ENCODE measurements at regions not wholly inside any gene's neighbourhood (a gene's known extent, or its start where the extent isn't known, plus 50 kb on each side); places are given as distances from the start of the nearest gene placed in this dataset.

DNA sequence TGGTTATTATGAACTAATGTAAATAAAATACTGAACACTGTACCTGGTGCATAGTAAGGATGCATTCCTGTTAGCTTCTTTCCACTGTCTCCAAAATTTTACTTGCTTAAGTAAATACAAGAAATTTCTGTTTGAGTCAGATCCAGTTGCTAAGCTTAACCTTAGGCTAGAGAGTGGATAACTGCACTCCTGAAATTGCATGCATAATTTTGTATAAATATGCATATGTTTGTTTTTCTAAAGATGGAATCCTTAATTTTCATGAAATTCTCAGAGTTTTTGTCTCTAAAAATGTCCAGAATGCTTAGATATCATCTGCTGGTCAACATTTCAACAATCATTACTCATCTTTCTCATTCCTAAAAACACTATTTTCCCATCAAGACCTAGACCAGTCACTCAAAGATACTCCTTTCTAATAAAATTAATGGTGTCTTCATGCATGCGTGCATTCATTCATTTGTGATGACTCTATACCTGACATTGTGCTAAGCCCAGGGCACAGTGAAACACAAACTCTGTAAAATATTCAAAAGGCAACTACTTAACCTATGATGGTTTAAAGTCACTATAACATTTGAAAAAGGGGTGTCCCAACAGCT, 284.8 kb downstream of the SEC61B start:
- ChIA-PET POLR2A (no interaction called here), CTCF (interaction anchor here (1.0 kb wide), 1 partner anchor 32 kb away, joined by 3 read pairs; no protein-coding TSS in a partner anchor)
- Histone ChIP-seq H3K27me3 (ENCODE audit: insufficient read depth) (no peaks in the 10 kb centered on the region), H3K36me3 (replicated peaks in 1 of 2; ENCODE audit: control insufficient read depth in 1 of 2, insufficient read depth in 2 of 2, low read length in 1 of 2) (no peaks in the 10 kb centered on the region), H3K4me2 (no peak overlapping the region), H3K9me3 (no peaks in the 10 kb centered on the region), H3K9ac (no peak overlapping the region), H3K27ac (ENCODE audit: low read depth in 2 of 2, low read length in 1 of 2) (no peak overlapping the region), H3K9me2 (no peaks in the 10 kb centered on the region), H3K4me1 (ENCODE audit: control insufficient read depth in 1 of 2, insufficient read depth in 2 of 2, low read depth in 1 of 2, low read length in 1 of 2) (peaks cover 0 to 17% of the 10 kb centered on the region in 2 experiments; a peak in 2 of 4 replicates), H3K79me2 (ENCODE audit: insufficient read depth) (no peaks in the 10 kb centered on the region), H3K4me3 (ENCODE audit: low read depth in 2 of 2, low read length in 1 of 2) (no peak overlapping the region), H2AFZ (ENCODE audit: low read depth) (no peak overlapping the region), H3F3A (replicated peaks; ENCODE audit: insufficient read depth) (no peaks in the 10 kb centered on the region), H4K20me1 (ENCODE audit: insufficient read depth) (no peaks in the 10 kb centered on the region)
- TF ChIP-seq FOXM1 (IDR thresholded peaks at IDR 0.05; ENCODE audit: low read depth): no peak
- TF ChIP-seq, protein P1, sequence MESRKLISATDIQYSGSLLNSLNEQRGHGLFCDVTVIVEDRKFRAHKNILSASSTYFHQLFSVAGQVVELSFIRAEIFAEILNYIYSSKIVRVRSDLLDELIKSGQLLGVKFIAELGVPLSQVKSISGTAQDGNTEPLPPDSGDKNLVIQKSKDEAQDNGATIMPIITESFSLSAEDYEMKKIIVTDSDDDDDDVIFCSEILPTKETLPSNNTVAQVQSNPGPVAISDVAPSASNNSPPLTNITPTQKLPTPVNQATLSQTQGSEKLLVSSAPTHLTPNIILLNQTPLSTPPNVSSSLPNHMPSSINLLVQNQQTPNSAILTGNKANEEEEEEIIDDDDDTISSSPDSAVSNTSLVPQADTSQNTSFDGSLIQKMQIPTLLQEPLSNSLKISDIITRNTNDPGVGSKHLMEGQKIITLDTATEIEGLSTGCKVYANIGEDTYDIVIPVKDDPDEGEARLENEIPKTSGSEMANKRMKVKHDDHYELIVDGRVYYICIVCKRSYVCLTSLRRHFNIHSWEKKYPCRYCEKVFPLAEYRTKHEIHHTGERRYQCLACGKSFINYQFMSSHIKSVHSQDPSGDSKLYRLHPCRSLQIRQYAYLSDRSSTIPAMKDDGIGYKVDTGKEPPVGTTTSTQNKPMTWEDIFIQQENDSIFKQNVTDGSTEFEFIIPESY (IDR thresholded peaks at IDR 0.05; ENCODE audit: borderline replicate concordance, low read depth): no peak
- TF ChIP-seq, protein P2, sequence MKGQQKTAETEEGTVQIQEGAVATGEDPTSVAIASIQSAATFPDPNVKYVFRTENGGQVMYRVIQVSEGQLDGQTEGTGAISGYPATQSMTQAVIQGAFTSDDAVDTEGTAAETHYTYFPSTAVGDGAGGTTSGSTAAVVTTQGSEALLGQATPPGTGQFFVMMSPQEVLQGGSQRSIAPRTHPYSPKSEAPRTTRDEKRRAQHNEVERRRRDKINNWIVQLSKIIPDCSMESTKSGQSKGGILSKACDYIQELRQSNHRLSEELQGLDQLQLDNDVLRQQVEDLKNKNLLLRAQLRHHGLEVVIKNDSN (IDR thresholded peaks at IDR 0.05; ENCODE audit: borderline replicate concordance, low read depth): no peak
- TF ChIP-seq, protein P3, sequence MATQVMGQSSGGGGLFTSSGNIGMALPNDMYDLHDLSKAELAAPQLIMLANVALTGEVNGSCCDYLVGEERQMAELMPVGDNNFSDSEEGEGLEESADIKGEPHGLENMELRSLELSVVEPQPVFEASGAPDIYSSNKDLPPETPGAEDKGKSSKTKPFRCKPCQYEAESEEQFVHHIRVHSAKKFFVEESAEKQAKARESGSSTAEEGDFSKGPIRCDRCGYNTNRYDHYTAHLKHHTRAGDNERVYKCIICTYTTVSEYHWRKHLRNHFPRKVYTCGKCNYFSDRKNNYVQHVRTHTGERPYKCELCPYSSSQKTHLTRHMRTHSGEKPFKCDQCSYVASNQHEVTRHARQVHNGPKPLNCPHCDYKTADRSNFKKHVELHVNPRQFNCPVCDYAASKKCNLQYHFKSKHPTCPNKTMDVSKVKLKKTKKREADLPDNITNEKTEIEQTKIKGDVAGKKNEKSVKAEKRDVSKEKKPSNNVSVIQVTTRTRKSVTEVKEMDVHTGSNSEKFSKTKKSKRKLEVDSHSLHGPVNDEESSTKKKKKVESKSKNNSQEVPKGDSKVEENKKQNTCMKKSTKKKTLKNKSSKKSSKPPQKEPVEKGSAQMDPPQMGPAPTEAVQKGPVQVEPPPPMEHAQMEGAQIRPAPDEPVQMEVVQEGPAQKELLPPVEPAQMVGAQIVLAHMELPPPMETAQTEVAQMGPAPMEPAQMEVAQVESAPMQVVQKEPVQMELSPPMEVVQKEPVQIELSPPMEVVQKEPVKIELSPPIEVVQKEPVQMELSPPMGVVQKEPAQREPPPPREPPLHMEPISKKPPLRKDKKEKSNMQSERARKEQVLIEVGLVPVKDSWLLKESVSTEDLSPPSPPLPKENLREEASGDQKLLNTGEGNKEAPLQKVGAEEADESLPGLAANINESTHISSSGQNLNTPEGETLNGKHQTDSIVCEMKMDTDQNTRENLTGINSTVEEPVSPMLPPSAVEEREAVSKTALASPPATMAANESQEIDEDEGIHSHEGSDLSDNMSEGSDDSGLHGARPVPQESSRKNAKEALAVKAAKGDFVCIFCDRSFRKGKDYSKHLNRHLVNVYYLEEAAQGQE (IDR thresholded peaks at IDR 0.05; ENCODE audit: low read depth, low read length): no peak
- TF ChIP-seq, protein P4, sequence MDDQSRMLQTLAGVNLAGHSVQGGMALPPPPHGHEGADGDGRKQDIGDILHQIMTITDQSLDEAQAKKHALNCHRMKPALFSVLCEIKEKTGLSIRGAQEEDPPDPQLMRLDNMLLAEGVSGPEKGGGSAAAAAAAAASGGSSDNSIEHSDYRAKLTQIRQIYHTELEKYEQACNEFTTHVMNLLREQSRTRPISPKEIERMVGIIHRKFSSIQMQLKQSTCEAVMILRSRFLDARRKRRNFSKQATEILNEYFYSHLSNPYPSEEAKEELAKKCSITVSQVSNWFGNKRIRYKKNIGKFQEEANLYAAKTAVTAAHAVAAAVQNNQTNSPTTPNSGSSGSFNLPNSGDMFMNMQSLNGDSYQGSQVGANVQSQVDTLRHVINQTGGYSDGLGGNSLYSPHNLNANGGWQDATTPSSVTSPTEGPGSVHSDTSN (IDR thresholded peaks at IDR 0.05): no peak
- TF ChIP-seq JUND (IDR thresholded peaks at IDR 0.05): no peak
- no peak for TF ChIP-seq RCOR1 (IDR thresholded peaks at IDR 0.05; ENCODE audit: low read length)
- no peak for TF ChIP-seq NFIC (IDR thresholded peaks at IDR 0.05; ENCODE audit: borderline replicate concordance)
- TF ChIP-seq, protein P5, sequence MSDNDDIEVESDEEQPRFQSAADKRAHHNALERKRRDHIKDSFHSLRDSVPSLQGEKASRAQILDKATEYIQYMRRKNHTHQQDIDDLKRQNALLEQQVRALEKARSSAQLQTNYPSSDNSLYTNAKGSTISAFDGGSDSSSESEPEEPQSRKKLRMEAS (IDR thresholded peaks at IDR 0.05; ENCODE audit: low read depth): no peak
- TF ChIP-seq FOXJ3 (CRISPR knock-in tag; IDR thresholded peaks at IDR 0.05): no peak
- TF ChIP-seq POLR2AphosphoS5 (IDR thresholded peaks at IDR 0.05; ENCODE audit: low read depth, low read length): no peak
- no peak for TF ChIP-seq TEAD4 (IDR thresholded peaks at IDR 0.05; ENCODE audit: borderline replicate concordance, insufficient read depth)
- TF ChIP-seq YY1 (IDR thresholded peaks at IDR 0.05; ENCODE audit: low read depth): no peak
- no peak for TF ChIP-seq RFX5 (IDR thresholded peaks at IDR 0.05; ENCODE audit: low read length)
- no peak for TF ChIP-seq SIN3A (IDR thresholded peaks at IDR 0.05; ENCODE audit: borderline replicate concordance, low read depth, low read length)
- 89% methylated on average over 1 of the region's 1 CpG for WGBS (ENCODE audit: low lambda C conversion rate)
- no peak for DNase-seq
